Middle frontal gyrus (tissue), 1 donor: ENCODE measurements at regions not wholly inside any gene's neighbourhood (a gene's known extent, or its start where the extent isn't known, plus 50 kb on each side); places are given as distances from the start of the nearest gene placed in this dataset.
"Not testable (repeated sequence)": the region's sequence is repeated elsewhere in the genome, so short reads cannot be mapped to it uniquely, and the experiment has no call there.

Source experiments
- DNase-seq: peaks from one replicate; pipeline ENCODE4 v3.0.0-alpha.2; 2015; ENCODE audit warnings: low spot score; ENCODE audit errors: extremely low spot score

- DNase-seq: no peak
These were observed 294.0 kb upstream of the VWC2 start for GRCh38 chr7:49479441-49479840.

- no peak for DNase-seq
These were observed 293.4 kb upstream of the VWC2 start for GRCh38 chr7:49479936-49480544.

- no peak for DNase-seq
These were observed 292.4 kb upstream of the VWC2 start for GRCh38 chr7:49481075-49481474.

GRCh38 chr7:49483142-49483541, 290.3 kb upstream of the VWC2 start:
- DNase-seq: no peak

GRCh38 chr7:49486974-49487829, 286.2 kb upstream of the VWC2 start:
- DNase-seq: no peak

GRCh38 chr7:49487830-49488140, 285.7 kb upstream of the VWC2 start:
- no peak for DNase-seq

- DNase-seq: no peak
These were observed 284.9 kb upstream of the VWC2 start for GRCh38 chr7:49488573-49488972.

GRCh38 chr7:49497471-49497870, 276.0 kb upstream of the VWC2 start:
- no peak for DNase-seq

- no peak for DNase-seq
These were observed 272.7 kb upstream of the VWC2 start for GRCh38 chr7:49500741-49501140.

- not testable (repeated sequence) for DNase-seq
These were observed 266.2 kb upstream of the VWC2 start for GRCh38 chr7:49507206-49507605.

- no peak for DNase-seq
These were observed 259.5 kb upstream of the VWC2 start for GRCh38 chr7:49513911-49514310.

GRCh38 chr7:49520951-49521350, 252.5 kb upstream of the VWC2 start:
- peak; percentile 68 for DNase-seq

- DNase-seq: no peak
These were observed 251.3 kb upstream of the VWC2 start for GRCh38 chr7:49522111-49522510.

GRCh38 chr7:49523870-49524269, 249.6 kb upstream of the VWC2 start:
- no peak for DNase-seq

- DNase-seq: no peak
These were observed 246.3 kb upstream of the VWC2 start for GRCh38 chr7:49527182-49527581.

- no peak for DNase-seq
These were observed 243.0 kb upstream of the VWC2 start for GRCh38 chr7:49530481-49530880.

- DNase-seq: no peak
These were observed 209.6 kb upstream of the VWC2 start for GRCh38 chr7:49563693-49564378.

GRCh38 chr7:49564379-49564714, 209.1 kb upstream of the VWC2 start:
- DNase-seq: no peak

GRCh38 chr7:49577576-49577975, 195.9 kb upstream of the VWC2 start:
- no peak for DNase-seq

- DNase-seq: no peak
These were observed 194.0 kb upstream of the VWC2 start for GRCh38 chr7:49579408-49579807.

- DNase-seq: no peak
These were observed 193.4 kb upstream of the VWC2 start for GRCh38 chr7:49580000-49580399.

GRCh38 chr7:49580761-49581160, 192.7 kb upstream of the VWC2 start:
- DNase-seq: no peak

GRCh38 chr7:49583440-49583839, 190.0 kb upstream of the VWC2 start:
- DNase-seq: no peak
